GM19035 (cell line): ENCODE measurements at regions not wholly inside any gene's neighbourhood (a gene's known extent, or its start where the extent isn't known, plus 50 kb on each side); places are given as distances from the start of the nearest gene placed in this dataset.

Source experiments
- ATAC-seq: cut with Tn5 transposase; IDR thresholded peaks from one replicate; pipeline ENCODE4 v1.9.1; 2021; ENCODE audit not compliant: unreplicated experiment

DNA sequence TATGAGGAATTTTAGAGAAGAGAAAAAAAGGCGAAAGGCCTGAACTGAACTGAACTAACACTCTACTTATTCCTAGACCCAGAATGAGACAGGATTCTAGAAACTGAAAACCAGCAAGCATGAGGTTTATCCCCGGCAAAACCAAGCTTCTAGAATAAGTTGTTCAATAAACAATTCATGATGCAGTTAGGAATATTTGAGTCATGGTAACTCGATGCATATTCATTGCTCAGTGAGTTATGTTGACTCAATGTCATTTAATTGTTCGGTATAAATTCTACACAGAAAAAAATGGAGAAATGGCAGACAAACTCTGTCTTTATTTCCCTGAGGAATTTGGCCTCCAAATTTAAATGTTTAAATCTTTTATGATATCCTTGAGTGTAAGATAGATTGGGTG, 321.5 kb downstream of the SATB2 start:
- no peak for ATAC-seq

DNA sequence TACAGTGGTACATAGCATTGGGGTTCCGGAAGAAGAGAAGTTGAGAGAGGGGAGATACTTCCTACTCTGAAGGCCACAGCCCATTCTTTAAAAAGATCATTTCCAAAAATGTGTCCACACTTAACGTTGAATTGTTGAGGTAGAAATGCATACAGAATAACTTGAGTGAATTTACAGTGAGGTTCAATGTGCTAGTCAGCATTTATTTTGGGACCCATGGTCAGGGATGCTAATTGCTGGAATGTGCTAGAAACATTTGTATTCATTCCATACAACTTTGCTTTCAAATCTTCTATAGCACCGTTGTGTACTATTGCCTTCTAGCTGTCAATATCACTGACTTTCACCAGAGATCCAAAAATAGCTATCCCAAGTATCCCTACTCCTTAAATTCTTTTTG, 325.9 kb downstream of the SATB2 start:
- ATAC-seq, result no peak

DNA sequence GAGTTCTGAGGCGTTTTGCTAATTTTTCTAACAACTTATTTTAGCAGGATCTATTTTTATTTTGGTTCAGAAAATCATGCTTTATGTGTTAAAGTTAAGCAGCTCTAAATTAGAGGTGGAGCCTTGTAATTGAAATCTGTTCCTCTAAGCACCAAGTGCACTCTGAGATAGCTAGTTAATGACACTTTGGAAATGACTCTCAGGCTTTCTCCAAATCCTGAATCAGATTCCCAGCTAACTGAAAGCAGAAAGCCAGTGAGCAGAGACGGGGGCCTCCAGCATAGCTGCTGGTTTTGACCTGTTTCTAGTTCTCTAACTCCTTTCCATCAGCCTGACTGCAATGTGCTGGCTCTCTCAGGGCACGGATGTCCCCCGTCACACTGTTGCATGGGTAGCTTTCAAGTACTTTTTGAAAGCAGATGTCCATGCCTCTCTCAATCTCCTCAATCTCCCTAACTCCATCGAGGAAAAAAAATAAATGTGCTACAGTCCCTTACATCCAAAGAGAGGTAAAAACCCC, 326.5 kb downstream of the SATB2 start:
- ATAC-seq, result no peak

DNA sequence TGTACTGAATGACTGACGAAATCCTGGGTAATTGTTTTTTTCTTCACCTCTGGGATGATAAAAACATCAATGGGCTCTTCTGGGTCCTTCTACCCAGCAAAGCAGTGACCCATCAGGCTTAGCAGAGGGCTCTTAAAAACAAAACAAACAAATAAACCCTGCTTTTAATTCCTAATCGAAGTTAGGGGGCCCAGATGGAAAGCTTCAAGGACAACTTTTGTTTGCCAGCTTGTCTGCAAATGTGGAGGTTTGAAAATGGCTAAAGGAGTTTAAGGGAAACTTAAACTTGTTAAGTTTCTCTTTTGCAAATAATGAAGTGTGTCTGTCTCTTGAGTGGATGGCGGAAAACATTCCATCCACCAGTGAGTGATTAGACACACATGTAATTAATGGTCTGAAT, 327.2 kb downstream of the SATB2 start:
- no peak for ATAC-seq

DNA sequence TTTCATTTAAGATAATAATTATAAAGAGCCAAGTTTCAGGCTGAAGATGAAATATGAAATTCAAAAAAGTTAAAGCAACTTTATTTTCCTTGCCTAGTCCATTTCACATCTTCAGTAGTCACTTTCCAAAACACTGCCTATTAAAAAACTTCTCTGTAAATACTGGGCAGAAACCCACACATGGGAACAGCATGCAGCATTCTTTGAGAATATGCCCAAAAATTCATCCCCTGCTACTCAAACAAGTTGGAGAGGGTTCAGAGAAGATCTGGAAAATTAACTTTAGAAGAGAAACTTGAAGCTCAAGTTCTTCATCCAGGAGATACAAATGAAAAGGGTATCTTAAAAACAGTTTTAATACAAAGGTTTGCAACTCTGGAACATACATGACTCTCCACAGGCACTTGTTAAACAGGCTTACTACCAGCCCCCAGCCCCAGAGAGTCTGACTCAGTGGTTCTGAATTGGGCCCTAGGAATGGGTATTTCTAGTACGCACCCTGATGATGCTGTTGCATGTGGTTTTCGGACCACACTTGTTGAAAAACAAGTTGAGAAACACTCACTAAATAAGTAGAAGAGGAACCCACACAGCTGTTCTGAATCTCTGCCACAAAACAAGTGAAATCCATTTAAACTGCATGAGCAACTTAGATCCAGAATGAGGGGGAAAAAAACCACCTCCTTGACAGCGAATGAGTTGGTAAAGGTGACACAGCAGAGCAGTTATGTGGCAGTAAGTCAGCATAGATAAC, 329.1 kb downstream of the SATB2 start:
- ATAC-seq, result no peak

DNA sequence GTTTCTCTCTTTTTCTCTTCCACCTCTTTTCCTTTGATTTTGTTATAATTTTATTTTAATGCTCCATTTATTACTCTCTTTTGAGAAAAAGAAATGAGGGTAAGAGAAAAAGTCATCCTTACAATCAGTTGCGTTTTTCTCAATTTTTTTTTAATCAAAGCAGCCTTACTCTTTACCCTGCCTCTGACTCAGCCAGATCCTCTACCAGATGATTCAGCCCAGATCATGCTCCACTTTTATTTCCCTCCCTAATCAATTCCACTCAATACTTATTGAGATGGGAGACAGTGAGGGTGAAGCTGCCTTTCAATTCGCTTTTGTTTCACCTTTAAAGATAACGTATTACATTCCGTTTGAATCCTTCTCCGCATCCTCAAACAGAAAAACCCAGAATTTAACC, 337.9 kb downstream of the SATB2 start:
- no peak for ATAC-seq

DNA sequence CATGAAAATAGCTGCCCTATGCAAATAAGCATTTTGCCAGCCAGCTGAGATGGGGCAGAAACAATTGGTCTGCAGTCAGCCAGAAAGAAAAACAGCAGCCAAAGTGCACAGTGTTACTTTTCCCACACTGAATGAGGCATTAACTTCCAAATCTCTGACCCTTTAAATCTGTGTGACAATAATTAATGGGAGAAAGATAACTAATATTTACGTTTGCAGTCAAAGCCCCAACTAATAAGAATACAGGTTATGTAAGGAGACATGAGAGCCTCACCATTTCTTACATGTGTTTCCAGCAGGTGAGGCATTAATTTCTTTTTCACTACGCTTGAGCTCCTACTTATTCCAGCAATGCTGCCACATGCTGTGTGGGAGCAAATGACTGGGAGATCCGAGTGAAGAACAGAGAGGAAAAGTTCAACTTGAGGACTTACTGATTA, 339.0 kb downstream of the SATB2 start:
- no peak for ATAC-seq

DNA sequence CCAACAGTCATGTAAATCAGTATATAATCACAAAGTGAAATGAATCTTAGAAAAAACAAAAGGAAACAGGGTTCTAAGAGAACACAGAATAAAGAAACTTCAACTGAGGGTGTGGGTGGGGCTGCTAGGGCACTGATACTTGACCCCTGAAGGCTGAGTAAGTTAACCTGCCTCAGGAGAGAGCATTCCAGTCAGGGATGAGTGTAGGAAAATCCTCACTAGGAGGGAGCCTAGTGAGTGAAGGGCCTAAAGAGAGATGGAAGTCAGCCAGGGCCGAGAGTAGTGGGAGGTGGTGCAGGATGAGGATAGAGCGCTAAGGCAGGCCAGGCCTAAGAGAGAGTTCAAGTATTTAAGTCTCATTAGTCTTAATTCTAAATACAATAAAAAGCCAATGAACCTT, 342.6 kb downstream of the SATB2 start:
- ATAC-seq, result no peak

DNA sequence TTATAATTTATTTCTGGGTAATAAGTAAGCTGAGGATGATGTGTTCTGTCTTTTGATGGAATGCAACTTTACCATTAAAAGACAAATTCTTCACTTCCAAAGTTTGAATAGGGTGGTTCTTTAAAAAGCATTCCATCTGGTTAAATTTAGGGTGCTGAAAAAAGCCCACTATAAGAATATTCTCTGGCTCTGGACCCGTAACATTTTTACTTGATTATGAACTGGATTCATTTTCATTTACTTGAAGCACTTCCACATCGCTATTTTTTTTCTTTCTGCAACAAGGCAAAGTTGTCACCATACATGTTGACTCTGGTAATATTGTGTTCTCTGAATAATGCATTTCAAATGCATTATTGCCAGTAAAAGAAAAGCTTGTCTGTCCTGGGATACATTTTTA, 344.6 kb downstream of the SATB2 start:
- no peak for ATAC-seq

DNA sequence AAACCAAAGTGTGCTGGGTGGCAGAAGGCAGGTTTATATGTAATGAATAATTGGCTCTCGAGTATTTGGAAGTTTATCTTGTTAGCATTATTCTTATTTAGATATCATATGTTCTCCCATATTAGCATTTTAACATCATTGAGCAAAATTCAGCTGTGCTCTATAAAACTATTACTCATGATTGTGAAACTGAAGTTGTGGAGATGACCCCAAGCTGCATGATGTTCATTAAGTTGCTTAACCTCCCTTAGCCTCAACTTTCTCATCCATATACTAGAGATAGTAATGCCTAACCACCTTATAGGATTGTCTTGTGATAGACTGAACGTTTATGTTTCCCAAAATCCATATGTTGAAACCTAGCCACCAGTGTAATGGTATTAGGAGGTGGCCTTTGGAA, 346.3 kb downstream of the SATB2 start:
- no peak for ATAC-seq

DNA sequence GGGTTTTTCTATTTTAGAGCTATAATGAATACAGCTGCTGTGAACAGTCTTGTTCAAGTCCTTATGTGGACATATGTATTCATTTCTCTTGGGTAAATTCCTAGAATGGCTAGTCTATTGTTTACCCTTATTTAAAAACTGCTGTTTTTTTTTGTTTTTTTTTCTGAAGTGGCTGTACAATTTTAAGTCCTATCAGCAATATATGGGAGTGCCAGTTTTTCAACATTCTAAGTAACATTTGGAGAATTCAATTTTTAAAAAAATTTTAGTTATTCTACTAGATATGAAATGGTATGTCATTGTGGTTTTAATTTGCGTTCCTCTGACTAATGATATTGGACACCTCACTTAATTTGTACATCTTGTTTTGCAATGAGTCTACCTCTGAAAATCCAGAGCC, 349.7 kb downstream of the SATB2 start:
- ATAC-seq, result no peak

DNA sequence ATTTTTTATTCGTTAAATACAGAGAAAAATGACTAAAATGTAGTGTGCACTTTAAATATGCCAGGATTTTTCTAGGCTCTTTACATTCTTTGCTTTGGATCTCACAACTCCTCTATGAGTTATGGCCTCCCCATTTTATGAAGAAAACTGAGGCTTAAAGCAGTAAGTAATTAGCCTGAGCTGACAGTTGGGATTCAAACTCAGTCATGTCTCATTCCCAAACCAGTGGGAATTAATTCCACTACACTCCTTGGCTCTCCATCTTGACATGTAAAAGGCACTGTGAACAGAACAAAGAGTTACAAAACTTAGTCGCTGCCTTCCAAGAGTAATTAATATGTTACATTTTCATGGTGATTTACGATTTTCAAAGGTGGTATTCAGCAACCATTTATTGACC, 351.9 kb downstream of the SATB2 start:
- no peak for ATAC-seq

DNA sequence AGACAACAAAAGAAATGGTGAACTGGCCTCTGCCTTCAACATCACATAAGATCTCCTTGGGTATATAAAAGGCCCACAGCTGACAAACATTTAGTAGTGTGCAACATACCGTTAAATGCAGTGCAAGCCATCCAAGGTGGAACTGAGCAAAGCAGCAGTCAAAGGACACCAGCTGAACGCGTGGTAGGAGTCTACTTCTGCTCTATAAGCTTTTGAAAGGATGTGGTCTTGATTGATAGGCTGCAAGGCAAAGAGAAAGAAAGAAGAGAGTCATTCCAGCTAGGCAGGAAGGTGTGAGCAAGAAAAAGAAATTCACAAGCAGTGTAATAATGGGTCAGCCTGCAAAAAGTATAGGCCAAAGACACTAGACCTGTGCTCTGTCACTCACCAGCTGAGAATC, 356.3 kb downstream of the SATB2 start:
- no peak for ATAC-seq

DNA sequence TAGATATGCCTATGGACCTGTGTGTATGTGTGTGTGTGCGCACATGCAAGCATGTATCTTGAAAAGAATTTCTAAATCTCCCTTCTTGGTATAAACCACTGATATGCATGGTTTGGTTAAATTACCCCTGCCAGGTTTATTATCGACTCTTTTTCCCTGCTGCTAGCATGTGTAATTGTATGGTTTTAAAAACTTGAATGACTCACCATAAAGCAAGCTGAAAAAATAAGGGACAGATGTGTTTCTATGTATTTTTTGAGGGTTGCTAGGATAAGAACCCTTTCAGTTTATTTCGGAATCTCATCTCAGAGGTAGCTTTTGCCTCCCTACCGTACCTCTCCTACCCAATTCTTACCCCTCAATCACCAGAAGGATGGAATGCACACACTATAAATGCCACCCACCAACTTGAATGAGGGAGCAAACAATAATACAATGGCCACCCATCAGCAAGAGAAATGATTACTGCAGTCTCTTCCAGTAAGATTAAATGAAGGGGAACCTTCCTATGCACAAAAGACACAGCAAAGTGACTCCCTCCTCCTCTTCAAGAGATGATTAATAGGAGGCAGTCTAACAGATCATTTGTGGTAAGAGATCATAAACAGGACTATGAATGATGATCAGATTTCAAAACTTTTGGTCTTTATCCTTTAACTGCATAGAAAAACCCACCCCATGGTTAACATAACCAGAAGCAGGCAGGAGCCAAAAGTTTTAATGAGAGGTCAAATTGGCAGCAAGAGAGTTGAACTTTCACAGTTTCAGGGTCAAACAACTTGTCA, 357.2 kb downstream of the SATB2 start:
- no peak for ATAC-seq

DNA sequence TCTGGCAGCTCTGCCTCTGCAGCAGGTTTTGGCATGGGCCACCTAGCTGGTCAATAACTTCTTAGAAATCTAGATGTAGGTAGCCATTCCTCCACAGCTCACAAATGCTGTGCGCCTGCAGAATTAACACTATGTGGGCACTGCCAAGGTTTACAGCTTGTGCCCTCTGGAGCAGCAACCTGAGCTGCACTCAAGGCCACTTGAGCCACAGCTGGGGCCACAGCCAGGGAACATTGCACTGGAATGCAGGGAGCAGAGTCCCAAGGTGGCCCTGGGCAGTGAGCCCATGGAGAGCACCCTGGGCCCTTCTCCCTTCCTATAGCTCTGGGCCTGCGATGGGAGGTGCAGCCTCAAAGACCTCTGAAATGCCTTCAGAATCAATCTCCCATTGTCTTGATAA, 365.3 kb downstream of the SATB2 start:
- ATAC-seq, result no peak

DNA sequence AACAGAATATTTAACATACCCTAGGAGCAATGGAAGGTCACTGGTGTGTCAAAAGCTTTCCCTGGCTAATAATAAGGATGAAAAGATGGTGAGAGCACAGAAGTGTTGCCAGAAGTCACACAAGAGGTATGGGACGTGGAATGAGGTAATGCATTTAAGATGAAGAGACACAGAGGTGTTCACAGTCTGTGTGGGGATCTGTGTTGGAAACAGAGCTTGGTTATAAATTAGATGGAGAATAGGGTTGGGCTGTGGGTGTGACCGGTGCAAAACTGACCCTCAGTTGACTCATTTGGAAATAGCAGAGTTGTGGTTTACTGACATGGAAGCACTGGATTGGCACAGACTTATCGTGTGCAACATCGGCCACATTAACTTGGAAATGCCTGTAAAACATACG, 372.5 kb downstream of the SATB2 start:
- no peak for ATAC-seq

DNA sequence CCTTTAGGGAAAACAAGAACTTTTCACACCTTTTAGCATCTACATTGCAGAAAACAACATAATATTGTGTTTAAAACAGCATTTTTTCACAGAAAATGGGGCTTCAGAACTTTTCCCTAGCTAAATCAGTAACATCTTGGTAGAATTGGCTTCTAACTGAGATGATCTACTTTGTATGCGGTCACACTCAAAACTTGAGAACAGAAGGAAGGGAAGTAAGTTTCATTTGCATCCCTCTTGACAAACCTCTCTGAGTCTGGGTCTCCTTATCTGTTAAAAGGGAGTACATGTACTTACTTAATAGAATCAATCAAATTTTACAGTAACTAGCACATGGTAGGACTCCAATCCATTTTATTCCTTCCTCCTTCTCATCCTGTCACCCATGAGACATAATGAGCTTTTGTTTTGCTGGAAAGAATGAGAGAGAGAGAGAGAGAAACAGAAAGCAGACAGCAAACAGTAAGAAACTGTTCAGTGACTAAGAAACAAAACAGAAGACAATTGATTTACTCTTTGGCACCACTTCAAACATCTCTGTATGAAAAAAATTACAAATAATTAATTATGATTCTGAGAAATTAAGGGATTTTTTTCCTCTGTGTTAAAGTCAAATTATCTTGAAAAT, 387.3 kb downstream of the SATB2 start:
- ATAC-seq, result no peak

DNA sequence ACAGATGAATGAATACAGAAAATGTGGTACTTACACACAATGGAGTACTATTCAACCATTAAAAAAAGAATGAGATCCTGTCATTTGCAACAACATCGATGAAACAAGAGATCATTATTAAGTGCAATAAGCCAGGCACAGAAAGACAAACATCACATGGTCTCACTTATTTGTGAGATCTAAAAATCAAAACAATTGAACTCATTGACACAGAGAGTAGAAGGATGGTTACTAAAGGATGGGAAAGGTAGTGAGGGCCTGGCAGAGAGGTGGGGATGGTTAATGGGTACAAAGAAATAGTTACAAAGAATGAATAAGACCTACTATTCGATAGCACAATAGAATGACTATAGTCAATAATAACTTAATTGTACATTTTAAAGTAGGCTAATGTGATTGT, 393.5 kb downstream of the SATB2 start:
- ATAC-seq, result no peak

DNA sequence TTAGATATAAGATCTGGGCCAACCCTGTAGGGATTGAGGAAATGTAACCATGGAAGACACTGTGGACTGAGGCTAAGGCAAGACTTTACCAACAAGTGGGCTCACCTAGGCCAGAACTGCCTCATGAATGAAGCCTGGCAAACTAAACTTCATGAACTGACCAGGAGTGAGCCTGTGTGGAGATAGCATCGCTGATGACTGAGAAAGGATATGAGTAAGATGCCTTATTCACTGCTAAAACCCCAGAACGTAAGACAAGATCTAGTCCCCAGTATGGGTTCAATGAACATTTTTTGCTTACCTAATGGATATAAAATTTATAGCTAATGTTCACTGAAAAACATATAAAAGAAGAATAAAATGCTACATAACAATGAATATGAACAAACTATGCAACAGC, 399.8 kb downstream of the SATB2 start:
- ATAC-seq, result no peak

DNA sequence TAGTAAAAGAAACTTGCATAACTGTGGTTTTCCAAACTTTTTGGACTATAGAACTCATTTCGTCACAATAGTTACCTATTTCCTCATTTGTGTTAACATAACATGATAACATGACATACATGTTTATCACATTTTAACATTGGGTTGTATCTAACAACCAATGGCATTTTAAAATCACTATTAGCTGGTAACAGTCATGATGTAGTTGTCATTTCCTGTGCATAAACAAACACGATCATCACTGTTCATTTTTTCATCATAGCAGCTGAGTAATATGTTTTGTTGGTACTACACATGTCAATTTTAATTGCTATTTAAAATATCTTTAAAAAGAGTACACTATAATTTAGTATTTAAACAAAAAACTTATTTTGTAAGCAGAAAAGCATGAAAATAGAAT, 402.4 kb downstream of the SATB2 start:
- ATAC-seq, result no peak

DNA sequence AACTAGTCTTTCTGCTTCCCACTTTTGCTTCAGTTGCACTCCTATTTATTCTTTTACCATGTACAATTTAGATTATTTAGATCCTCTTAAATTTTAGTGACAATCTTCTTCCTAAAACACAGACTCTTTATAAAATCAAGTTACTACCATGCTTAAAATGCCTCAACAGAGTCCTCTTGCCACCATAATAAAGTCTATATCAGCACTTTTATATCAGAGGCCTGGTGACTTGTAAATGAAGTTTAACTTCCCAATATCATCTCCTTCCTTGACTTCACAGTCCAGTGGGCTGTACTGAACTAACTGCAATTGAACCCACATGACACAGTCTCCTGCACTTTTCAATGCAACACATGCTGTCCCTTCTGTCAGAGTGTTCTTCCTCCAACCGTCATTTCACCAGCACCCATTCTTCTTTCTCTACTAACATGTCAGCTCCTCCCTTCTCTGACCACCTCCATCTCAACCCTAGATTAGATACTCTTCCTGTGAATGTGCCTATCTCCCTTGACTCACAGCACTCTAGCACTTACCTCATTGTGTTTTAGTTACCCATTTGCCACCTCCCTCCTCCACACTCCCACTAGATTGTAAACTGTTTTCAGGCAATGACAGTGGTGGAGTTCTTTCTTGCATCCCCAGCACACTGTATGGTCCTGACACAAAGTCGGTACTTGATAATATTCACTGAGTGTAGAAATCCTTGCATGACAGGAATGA, 414.9 kb downstream of the SATB2 start:
- no peak for ATAC-seq
